HEK293T (cell line): ENCODE measurements at regions not wholly inside any gene's neighbourhood (a gene's known extent, or its start where the extent isn't known, plus 50 kb on each side); places are given as distances from the start of the nearest gene placed in this dataset.

ENCODE experiments used
- BHLHE40 ChIP-seq: fragments of 450-650 bp; IDR thresholded peaks from 2 replicates; pipeline ENCODE4 v1.6.1; 2016; ENCODE audit warnings: mild to moderate bottlenecking, moderate library complexity, borderline replicate concordance
- CTBP1 ChIP-seq: fragments of 450-650 bp; IDR thresholded peaks from 2 replicates; pipeline ENCODE4 v1.6.1; 2016; ENCODE audit warnings: borderline replicate concordance
- ELF4 ChIP-seq: fragments of 450-650 bp; IDR thresholded peaks from 2 replicates; pipeline ENCODE4 v1.6.1; 2017; ENCODE audit warnings: antibody characterized with exemption
- FOXA1 ChIP-seq: fragments of 450-650 bp; IDR thresholded peaks from 2 replicates; pipeline ENCODE4 v1.6.1; 2016; ENCODE audit warnings: mild to moderate bottlenecking
- FOXK2 ChIP-seq: fragments of 450-650 bp; IDR thresholded peaks from 2 replicates; pipeline ENCODE4 v1.6.1; 2016; ENCODE audit warnings: mild to moderate bottlenecking
- FOXM1 ChIP-seq: fragments of 450-650 bp; IDR thresholded peaks from 2 replicates; pipeline ENCODE4 v1.6.1; 2017; ENCODE audit warnings: mild to moderate bottlenecking, borderline replicate concordance
- NFRKB ChIP-seq: fragments of 450-650 bp; IDR thresholded peaks from 2 replicates; pipeline ENCODE4 v1.6.1; 2016; ENCODE audit warnings: mild to moderate bottlenecking, moderate library complexity
- PKNOX1 ChIP-seq: fragments of 450-650 bp; IDR thresholded peaks from 2 replicates; pipeline ENCODE4 v1.6.1; 2016
- SUZ12 ChIP-seq: fragments of 450-650 bp; IDR thresholded peaks from 2 replicates; pipeline ENCODE4 v1.6.1; 2016; ENCODE audit warnings: mild to moderate bottlenecking
- ZNF384 ChIP-seq: fragments of 450-650 bp; IDR thresholded peaks from 2 replicates; pipeline ENCODE4 v1.6.1; 2016

GRCh38 chr12:88645816-88646215 lies 65.5 kb upstream of the KITLG start:
- TF ChIP-seq FOXK2 (no peak), ZNF384 (no peak), FOXA1 (no peak), PKNOX1 (no peak), FOXM1 (no peak), BHLHE40 (no peak), NFRKB (no peak), SUZ12 (no peak), ELF4 (no peak), CTBP1 (no peak)
